ENCODE measurements at regions not wholly inside any gene's neighbourhood (a gene's known extent, or its start where the extent isn't known, plus 50 kb on each side); places are given as distances from the start of the nearest gene placed in this dataset.

- no peak for DNase-seq (ENCODE audit: low read depth in 1 of 2, low spot score in 2 of 2)
- no peak overlapping the region for H3K4ac ChIP-seq (replicated peaks; ENCODE audit: insufficient read length, low read depth, low read length)
- no peak overlapping the region for H3K18ac ChIP-seq (ENCODE audit: extremely low read depth, low read length)
- H3K4me2 ChIP-seq (ENCODE audit: insufficient read depth in 1 of 2, low read depth in 2 of 2, low read length in 2 of 2): no peak overlapping the region
- H2BK12ac ChIP-seq (ENCODE audit: low read depth, low read length): no peak overlapping the region
- no peak overlapping the region for H2BK5ac ChIP-seq (ENCODE audit: low read depth, low read length)
- no peak overlapping the region for H3K9ac ChIP-seq (replicated peaks in 1 of 4; ENCODE audit: extremely low read depth in 1 of 4, low read depth in 3 of 4, low read length in 3 of 4)
- H3K9me3 ChIP-seq (ENCODE audit: insufficient read depth in 2 of 2, low read depth in 1 of 2, low read length in 1 of 2): no peaks in the 10 kb centered on the region
- H4K5ac ChIP-seq (ENCODE audit: insufficient read length, low read depth, low read length): no peak overlapping the region
- no peak overlapping the region for H3K4me3 ChIP-seq (ENCODE audit: extremely low read depth in 1 of 4, insufficient read depth in 2 of 4, low read depth in 3 of 4, low read length in 4 of 4)
- ChIA-PET CTCF (ENCODE audit: partially characterized antibody) (interaction anchor here (1.7 kb wide), 1 partner anchor 34 kb away, joined by 4 read pairs; no protein-coding TSS in a partner anchor), POLR2A (ENCODE audit: partially characterized antibody) (no interaction called here)
- no peaks in the 10 kb centered on the region for H3K79me2 ChIP-seq (ENCODE audit: control insufficient read depth in 1 of 2, insufficient read depth in 2 of 2, low read length in 2 of 2)
- H2BK20ac ChIP-seq (ENCODE audit: low read length): no peak overlapping the region
- no peaks in the 10 kb centered on the region for H3K79me1 ChIP-seq (ENCODE audit: low read depth, low read length)
- H2AFZ ChIP-seq (ENCODE audit: low read length): no peak overlapping the region
- H4K20me1 ChIP-seq (replicated peaks in 1 of 2; ENCODE audit: control insufficient read depth in 1 of 2, insufficient read depth in 2 of 2, low read length in 2 of 2): no peaks in the 10 kb centered on the region
- H3K23ac ChIP-seq (ENCODE audit: insufficient read length): no peak overlapping the region
- no peak overlapping the region for H2AK5ac ChIP-seq (ENCODE audit: low read depth, low read length)
- no peak overlapping the region for H3K27ac ChIP-seq (ENCODE audit: low read depth, low read length)
- no peaks in the 10 kb centered on the region for H3K36me3 ChIP-seq (ENCODE audit: control insufficient read depth in 2 of 4, insufficient read depth in 4 of 4, low read length in 3 of 4)
- no peaks in the 10 kb centered on the region for H3K27me3 ChIP-seq (replicated peaks in 1 of 4; ENCODE audit: control insufficient read depth in 3 of 4, extremely low read depth in 1 of 4, insufficient read depth in 3 of 4, low read length in 3 of 4)
- H2BK15ac ChIP-seq (ENCODE audit: low read length): no peak overlapping the region
- H4K8ac ChIP-seq (ENCODE audit: extremely low read depth, insufficient read depth, low read length): no peak overlapping the region
- H3K23me2 ChIP-seq (ENCODE audit: low read depth, low read length): no peaks in the 10 kb centered on the region
- FAIRE-seq: no peak
- H4K91ac ChIP-seq (replicated peaks; ENCODE audit: insufficient read length, low read length): no peak overlapping the region
- no peak overlapping the region for H2BK120ac ChIP-seq (replicated peaks; ENCODE audit: low read depth, low read length)
- H3K56ac ChIP-seq (replicated peaks; ENCODE audit: insufficient read length, low read depth, low read length): no peak overlapping the region
- no peak overlapping the region for H3K14ac ChIP-seq (ENCODE audit: insufficient read length)
- WGBS, 2 experiments (ENCODE audit: extremely low coverage in 1 of 2, insufficient coverage in 1 of 2, insufficient read length in 1 of 2, insufficient replicate concordance in 2 of 2, low coverage in 1 of 2, low lambda C conversion rate in 2 of 2, missing lambda C conversion rate in 1 of 2): 91% methylated on average over 2 of the region's 2 CpGs; no CpG with 5 or more reads in 1 of the 2 experiments
- H3K4me1 ChIP-seq (replicated peaks in 1 of 4; ENCODE audit: control insufficient read depth in 3 of 4, insufficient read depth in 4 of 4, low read length in 3 of 4): peaks cover 0 to 2% (median 0%) of the 10 kb centered on the region in 4 experiments; a peak in 1 of 7 replicates
- TF ChIP-seq CEBPB (IDR thresholded peaks at IDR 0.05; ENCODE audit: low read depth, low read length): no peak
- TF ChIP-seq SAP30 (IDR thresholded peaks at IDR 0.05; ENCODE audit: insufficient read depth, insufficient replicate concordance, low read length): no peak
- TF ChIP-seq TAF7 (optimal IDR thresholded peaks at IDR 0.05; ENCODE audit: borderline replicate concordance, low read depth, low read length): no peak
- TF ChIP-seq ATF3 (IDR thresholded peaks at IDR 0.05; ENCODE audit: insufficient read depth, low read depth, low read length): no peak
- TF ChIP-seq RNF2 (IDR thresholded peaks at IDR 0.05; ENCODE audit: borderline replicate concordance, low read depth, low read length, missing control alignments, poor library complexity, severe bottlenecking): no peak
- no peak for TF ChIP-seq CBX8 (IDR thresholded peaks at IDR 0.05; ENCODE audit: borderline replicate concordance, low read depth, low read length)
- no peak for TF ChIP-seq RBBP5 (IDR thresholded peaks at IDR 0.05; ENCODE audit: borderline replicate concordance, low read depth, low read length)
- TF ChIP-seq SP2 (IDR thresholded peaks at IDR 0.05; ENCODE audit: low read length): no peak
- TF ChIP-seq SIN3A (conservative IDR thresholded peaks at IDR 0.05 in 1 of 2, IDR thresholded peaks at IDR 0.05 in 1 of 2; ENCODE audit: low read depth in 1 of 2, low read length in 2 of 2): no peak
- TF ChIP-seq POLR2A (IDR thresholded peaks at IDR 0.05; ENCODE audit: control extremely low read depth in 1 of 2, low read depth in 2 of 2, low read length in 2 of 2): no peak
- no peak for TF ChIP-seq FOSL1 (IDR thresholded peaks at IDR 0.05; ENCODE audit: insufficient read depth, low read depth, low read length)
- no peak for TF ChIP-seq MAFK (IDR thresholded peaks at IDR 0.05; ENCODE audit: low read depth, low read length)
- TF ChIP-seq YY1 (IDR thresholded peaks at IDR 0.05; ENCODE audit: low read depth, low read length): no peak
- TF ChIP-seq KDM1A (IDR thresholded peaks at IDR 0.05; ENCODE audit: borderline replicate concordance, low read length): no peak
Measured at GRCh38 chr6:149223904-149224351, 93.6 kb upstream of the TAB2 start.

Measured in H1 (cell line).